Thymus (tissue), 11 donors: ENCODE measurements at regions not wholly inside any gene's neighbourhood (a gene's known extent, or its start where the extent isn't known, plus 50 kb on each side); places are given as distances from the start of the nearest gene placed in this dataset.

Experiments
- DNase-seq, 9 donors: peaks; one replicate each; pipeline ENCODE4 v3.0.0-alpha.2; 2013; ENCODE audit warnings: low spot score in 9 of 9, low read depth in 6 of 9, missing footprints in 1 of 9
- H3K27ac ChIP-seq, 2 donors: one replicate each; pipeline ENCODE4 v1.5.1; 2013; ENCODE audit warnings: control low read depth in 1 of 2, low read depth in 1 of 2, low read length in 1 of 2, mild to moderate bottlenecking in 1 of 2, moderate library complexity in 1 of 2
- H3K27me3 ChIP-seq, 2 donors: one replicate each; pipeline ENCODE4 v1.5.1; 2013; ENCODE audit warnings: low read length in 1 of 2; ENCODE audit not compliant: control insufficient read depth in 2 of 2, insufficient read depth in 1 of 2
- H3K36me3 ChIP-seq, 2 donors: one replicate each; pipeline ENCODE4 v1.5.1; 2013; ENCODE audit warnings: low read length in 1 of 2, mild to moderate bottlenecking in 1 of 2, moderate library complexity in 1 of 2; ENCODE audit not compliant: control insufficient read depth in 2 of 2, insufficient read depth in 2 of 2
- H3K4me1 ChIP-seq, 2 donors: one replicate each; pipeline ENCODE4 v1.5.1; 2013; ENCODE audit warnings: low read length in 2 of 2; ENCODE audit not compliant: control insufficient read depth in 2 of 2, insufficient read depth in 2 of 2
- H3K4me3 ChIP-seq, 2 donors: one replicate each; pipeline ENCODE4 v1.5.1; 2013; ENCODE audit warnings: low read length in 2 of 2, control low read depth in 1 of 2, mild to moderate bottlenecking in 1 of 2
- H3K9me3 ChIP-seq, 2 donors: one replicate each; pipeline ENCODE4 v1.5.1; 2013; ENCODE audit warnings: low read length in 1 of 2, mild to moderate bottlenecking in 1 of 2; ENCODE audit not compliant: control insufficient read depth in 2 of 2, insufficient read depth in 1 of 2
- WGBS: extraction: QIAGEN DNeasy Blood & Tissue Kit; methylation state at CpG from one replicate; pipeline ENCODE4 v1.1.7; 2013; 5-methylcytosine and 5-hydroxymethylcytosine counted together
- donor health status: healthy.

DNA sequence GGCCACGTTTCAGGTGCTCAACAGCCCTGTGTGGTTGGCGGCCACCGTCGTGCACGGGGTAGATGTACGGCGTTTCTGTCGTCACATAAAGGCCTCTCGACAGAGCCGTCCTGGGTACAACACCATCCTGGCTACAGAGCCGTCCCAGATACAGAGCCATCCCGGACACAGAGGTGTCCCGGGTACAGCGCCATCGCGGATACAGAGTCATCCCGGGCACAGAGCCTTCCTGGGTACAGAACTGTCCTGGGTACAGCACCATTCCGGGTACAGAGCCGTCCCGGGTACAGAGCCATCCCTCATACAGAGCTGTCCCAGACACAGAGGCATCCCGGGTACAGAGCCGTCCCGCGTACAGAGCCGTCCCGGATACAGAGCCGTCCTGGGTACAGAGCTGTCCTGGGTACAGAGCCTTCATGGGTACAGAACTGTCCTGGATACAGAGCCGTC is 222.7 kb upstream of the SOX1 start:
- 94% methylated on average over 28 of the region's 28 CpGs for WGBS
- no peak overlapping the region for H3K4me3 ChIP-seq
- peaks cover 5 to 19% of the 10 kb centered on the region in 2 donors for H3K27me3 ChIP-seq

GRCh38 chr13:111844682-111845081 is 222.3 kb upstream of the SOX1 start:
- WGBS = 95% methylated on average over 20 of the region's 20 CpGs
- Histone ChIP-seq H3K9me3 (peaks cover 0 to 2% of the 10 kb centered on the region in 2 donors), H3K27me3 (peaks cover 5 to 19% of the 10 kb centered on the region in 2 donors), H3K4me1 (no peaks in the 10 kb centered on the region), H3K4me3 (no peak overlapping the region), H3K36me3 (no peaks in the 10 kb centered on the region), H3K27ac (no peak overlapping the region)
- DNase-seq = no peak

More for the DNA sequence above, 222.7 kb upstream of the SOX1 start:
- H3K27ac ChIP-seq = no peak overlapping the region
- no peak for DNase-seq
- no peaks in the 10 kb centered on the region for H3K36me3 ChIP-seq
- no peaks in the 10 kb centered on the region for H3K4me1 ChIP-seq
- peaks cover 0 to 2% of the 10 kb centered on the region in 2 donors for H3K9me3 ChIP-seq

DNA sequence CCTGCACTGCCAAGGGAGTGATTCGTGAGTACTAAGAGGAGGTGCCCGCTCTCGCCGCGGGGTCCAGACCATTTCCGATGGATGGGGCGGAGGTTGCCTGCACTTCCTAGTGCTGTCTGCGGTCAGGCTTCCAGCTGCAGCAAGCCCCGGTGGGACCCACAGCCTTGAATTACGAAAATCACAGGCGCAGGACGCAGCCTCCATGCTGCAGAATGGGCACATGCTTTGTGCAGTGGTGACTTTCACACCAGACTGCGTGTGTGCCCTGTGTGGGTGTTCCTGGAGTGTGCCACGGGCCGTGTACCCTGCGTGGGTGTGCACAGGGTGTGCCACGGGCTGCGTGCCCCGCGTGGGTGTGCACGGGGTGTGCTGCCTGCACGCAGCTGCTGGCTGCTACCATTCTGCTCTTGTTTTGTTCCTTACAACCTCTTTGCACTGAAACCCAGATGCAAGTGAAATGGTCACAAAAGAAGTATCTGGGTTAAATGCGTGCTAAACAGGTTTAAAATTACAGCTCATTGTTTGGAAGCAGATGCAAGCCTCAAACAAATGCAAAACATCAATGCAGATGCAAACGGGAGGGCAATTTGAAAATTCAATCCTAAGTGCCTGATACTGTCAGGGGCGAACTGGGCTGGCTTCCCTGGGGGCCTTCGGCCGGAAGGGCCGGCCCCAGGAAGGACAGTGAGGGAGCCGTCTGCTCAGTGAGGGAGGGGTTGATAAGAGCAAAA is 221.2 kb upstream of the SOX1 start:
- 12% methylated on average over 29 of the region's 29 CpGs for WGBS
- Histone ChIP-seq H3K27ac (no peak overlapping the region), H3K9me3 (peaks cover 0 to 2% of the 10 kb centered on the region in 2 donors), H3K27me3 (peaks cover 5 to 19% of the 10 kb centered on the region in 2 donors), H3K4me1 (no peaks in the 10 kb centered on the region), H3K4me3 (no peak overlapping the region), H3K36me3 (no peaks in the 10 kb centered on the region)
- DNase-seq = no peak

DNA sequence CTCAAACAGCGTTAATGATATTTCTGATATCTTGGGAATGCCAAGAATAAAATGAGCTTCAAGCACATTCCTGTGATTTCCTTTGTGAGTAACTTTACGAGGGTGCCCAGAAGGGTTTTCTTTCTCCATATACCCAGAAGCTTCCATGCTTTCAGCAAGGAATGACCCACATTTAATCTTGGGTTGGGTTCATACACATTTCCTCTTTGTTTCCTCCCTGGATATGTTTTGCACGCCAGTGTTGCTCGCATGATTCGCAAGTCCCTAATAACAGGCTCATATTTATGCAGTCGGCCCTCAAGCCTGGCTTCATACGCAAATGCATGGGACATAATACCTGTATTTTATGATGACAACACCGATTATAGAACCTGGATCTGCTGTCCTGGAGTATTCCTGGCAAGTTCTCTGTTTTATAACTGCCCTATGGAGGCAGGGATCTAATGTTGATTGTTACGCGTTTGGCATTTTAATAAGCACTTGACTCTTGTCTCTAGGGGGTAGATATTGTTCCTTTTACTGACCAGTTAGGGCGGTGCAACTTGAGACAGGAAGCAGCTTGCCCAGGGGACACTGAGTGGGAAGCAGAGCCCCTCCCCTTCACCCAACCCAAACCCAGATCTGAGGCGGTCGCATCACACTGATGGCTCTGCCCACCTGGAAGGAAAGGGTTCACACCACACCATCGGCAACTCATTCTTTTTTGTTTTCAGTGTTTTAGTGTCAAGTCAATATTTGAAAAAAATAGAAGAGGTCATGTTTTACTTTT is 220.4 kb upstream of the SOX1 start:
- no peak overlapping the region for H3K4me3 ChIP-seq
- H3K27me3 ChIP-seq = peaks cover 5 to 19% of the 10 kb centered on the region in 2 donors
- H3K27ac ChIP-seq = no peak overlapping the region
- peaks cover 0 to 2% of the 10 kb centered on the region in 2 donors for H3K9me3 ChIP-seq
- DNase-seq = no peak
- H3K36me3 ChIP-seq = no peaks in the 10 kb centered on the region
- H3K4me1 ChIP-seq = no peaks in the 10 kb centered on the region
- 29% methylated on average over 14 of the region's 14 CpGs for WGBS

GRCh38 chr13:111847964-111848363 is 219.0 kb upstream of the SOX1 start:
- Histone ChIP-seq H3K4me1 (no peaks in the 10 kb centered on the region), H3K36me3 (no peaks in the 10 kb centered on the region), H3K9me3 (peaks cover 0 to 2% of the 10 kb centered on the region in 2 donors), H3K27ac (no peak overlapping the region), H3K4me3 (no peak overlapping the region), H3K27me3 (peaks cover 5 to 19% of the 10 kb centered on the region in 2 donors)
- no peak for DNase-seq
- 98% methylated on average over 3 of the region's 3 CpGs for WGBS

DNA sequence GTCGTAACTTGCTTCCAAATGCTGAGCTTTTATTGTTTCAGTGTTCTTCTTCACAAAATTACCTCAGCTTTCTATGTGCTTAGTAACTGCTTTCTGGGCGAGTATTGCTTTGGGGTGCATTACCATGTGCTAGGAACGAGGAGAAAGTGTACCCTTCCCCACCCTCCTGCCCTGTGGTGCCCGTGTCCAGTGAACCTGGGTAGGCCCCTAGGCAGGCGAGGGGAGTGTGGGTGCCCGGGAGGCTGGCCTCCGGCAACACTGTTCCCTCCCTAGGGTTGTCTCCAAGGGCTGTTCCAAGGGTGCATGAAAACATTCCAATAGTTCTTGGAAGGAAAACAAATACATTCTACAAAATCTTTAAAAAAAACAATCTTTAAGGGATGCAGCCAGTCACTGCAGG is 216.5 kb upstream of the SOX1 start:
- H3K4me3 ChIP-seq = no peak overlapping the region
- H3K27ac ChIP-seq = no peak overlapping the region
- peaks cover 5 to 14% of the 10 kb centered on the region in 2 donors for H3K27me3 ChIP-seq
- WGBS = 84% methylated on average over 7 of the region's 7 CpGs
- no peaks in the 10 kb centered on the region for H3K4me1 ChIP-seq
- peaks cover 0 to 2% of the 10 kb centered on the region in 2 donors for H3K9me3 ChIP-seq
- DNase-seq = no peak
- H3K36me3 ChIP-seq = no peaks in the 10 kb centered on the region

- Histone ChIP-seq H3K4me3 (no peak overlapping the region), H3K9me3 (no peaks in the 10 kb centered on the region), H3K27ac (no peak overlapping the region), H3K27me3 (peaks cover 5 to 9% of the 10 kb centered on the region in 2 donors), H3K4me1 (no peaks in the 10 kb centered on the region), H3K36me3 (no peaks in the 10 kb centered on the region)
- WGBS = 56% methylated on average over 5 of the region's 5 CpGs
- no peak for DNase-seq
Measured at GRCh38 chr13:111850976-111851375, 216.0 kb upstream of the SOX1 start.

GRCh38 chr13:111852725-111853518 is 214.0 kb upstream of the SOX1 start:
- Histone ChIP-seq H3K36me3 (no peaks in the 10 kb centered on the region), H3K9me3 (no peaks in the 10 kb centered on the region), H3K27ac (no peak overlapping the region), H3K4me1 (no peaks in the 10 kb centered on the region), H3K27me3 (no peaks in the 10 kb centered on the region), H3K4me3 (no peak overlapping the region)
- DNase-seq = no peak
- WGBS = 73% methylated on average over 23 of the region's 23 CpGs

DNA sequence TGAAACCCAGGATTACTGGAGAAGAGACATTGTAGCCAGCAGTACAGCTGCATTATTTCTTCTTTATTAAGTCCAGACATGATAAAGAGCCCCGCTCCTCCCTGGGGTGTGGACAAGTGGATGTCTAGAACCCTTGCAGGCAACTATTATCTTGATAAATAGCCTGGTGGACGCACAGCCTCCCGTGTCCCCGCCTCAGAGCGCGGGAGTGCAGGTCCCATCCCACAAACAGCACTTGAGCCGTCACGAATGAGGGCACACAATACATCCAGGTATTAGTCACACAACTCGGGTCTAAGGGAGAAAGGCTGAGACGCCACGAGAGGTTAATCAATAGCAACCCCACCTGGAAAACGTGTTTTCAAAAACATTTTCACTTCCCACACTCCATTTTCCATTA is 213.2 kb upstream of the SOX1 start:
- Histone ChIP-seq H3K27ac (no peak overlapping the region), H3K36me3 (no peaks in the 10 kb centered on the region), H3K4me3 (no peak overlapping the region), H3K4me1 (no peaks in the 10 kb centered on the region), H3K27me3 (no peaks in the 10 kb centered on the region), H3K9me3 (no peaks in the 10 kb centered on the region)
- no peak for DNase-seq
- WGBS = 79% methylated on average over 12 of the region's 12 CpGs
